ENCODE measurements at regions not wholly inside any gene's neighbourhood (a gene's known extent, or its start where the extent isn't known, plus 50 kb on each side); places are given as distances from the start of the nearest gene placed in this dataset.
"Not testable (repeated sequence)": the region's sequence is repeated elsewhere in the genome, so short reads cannot be mapped to it uniquely, and the experiment has no call there.

DNA sequence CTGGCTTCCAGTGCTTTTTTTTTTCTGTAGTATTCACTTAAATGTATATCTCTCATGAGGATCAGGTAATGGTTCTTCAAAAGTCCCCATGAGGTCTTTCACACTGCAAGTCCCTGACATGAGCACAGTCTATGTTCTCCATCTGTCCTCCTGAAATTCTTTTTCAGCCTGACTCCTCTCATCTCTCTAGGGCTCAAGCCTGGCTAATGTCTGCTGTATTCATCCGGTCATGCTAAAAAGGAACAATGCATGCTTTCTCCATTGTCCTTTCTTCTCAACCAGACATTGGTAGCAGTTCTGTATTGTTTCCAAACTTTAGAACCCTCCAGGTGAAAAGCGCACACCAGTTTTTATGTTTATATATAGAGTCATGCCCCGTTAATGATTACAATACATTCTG is 368.3 kb upstream of the OLFM3 start:
- peak in 1 of 56 donors; percentile 3 for DNase-seq

DNA sequence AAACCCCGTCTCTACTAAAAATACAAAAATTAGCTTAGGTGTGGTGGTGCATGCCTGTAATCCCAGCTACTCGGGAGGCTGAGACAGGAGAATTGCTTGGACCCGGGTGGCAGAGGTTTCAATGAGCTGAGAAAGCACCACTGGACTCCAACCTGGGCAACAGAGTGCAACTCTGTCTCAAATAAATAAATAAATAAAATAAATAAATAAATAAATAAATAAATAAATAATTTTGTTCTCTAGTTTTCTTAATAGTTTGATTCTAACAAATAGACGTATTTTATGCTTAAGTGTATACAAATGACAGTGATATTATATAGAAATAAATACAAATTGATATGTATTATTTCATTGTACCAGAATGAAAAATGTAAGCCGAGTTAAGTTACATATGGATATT is 339.9 kb upstream of the OLFM3 start:
- no peak for DNase-seq

DNA sequence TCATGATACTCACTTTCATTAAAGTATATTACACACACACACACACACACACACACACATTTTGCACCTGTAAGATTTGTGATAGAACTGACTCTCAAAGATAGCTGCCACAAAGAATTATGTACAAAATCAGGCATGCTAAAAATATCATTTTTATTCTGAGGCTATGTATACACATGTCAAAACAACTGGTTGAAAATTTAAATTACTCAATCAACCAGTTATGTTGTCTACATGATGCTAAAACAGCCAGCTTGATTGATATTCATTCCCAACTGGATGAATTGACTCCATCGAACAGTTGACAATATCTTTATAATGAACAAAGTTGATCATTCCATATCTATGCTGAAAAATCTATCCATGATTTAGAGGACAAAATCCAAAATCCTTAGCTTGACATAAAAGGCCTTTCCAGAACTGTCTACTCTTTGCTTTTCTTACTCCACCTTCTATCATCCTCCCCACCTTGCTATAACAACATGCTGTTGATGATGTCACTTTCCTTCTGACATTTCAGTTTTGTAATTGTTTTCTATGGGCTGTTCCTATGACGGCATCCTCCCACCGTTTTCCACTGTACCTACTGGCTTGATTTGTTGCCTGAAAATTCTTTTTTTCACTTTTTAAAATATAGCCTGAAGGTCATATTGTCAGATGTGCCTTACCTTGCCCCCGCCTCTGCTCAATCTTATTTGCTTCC is 321.5 kb upstream of the OLFM3 start:
- DNase-seq, result no peak

DNA sequence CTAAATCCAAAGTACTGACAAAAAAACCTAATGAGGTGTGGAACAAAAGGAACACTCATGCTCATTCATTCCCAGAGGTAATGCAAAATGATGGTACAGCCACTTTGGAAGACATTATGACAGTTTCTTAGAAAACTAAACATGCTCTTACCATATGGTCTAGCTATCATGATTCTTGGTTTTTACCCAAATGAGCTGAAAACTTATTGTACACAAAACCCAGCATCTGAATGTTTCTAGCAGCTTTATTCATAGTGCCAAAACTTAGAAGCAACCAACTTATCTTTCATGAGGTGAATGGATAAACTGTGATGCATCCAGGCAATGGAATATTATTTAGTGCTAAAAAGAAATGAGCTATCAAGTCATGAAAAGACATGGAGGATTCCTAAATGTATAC is 318.4 kb upstream of the OLFM3 start:
- DNase-seq, result no peak

DNA sequence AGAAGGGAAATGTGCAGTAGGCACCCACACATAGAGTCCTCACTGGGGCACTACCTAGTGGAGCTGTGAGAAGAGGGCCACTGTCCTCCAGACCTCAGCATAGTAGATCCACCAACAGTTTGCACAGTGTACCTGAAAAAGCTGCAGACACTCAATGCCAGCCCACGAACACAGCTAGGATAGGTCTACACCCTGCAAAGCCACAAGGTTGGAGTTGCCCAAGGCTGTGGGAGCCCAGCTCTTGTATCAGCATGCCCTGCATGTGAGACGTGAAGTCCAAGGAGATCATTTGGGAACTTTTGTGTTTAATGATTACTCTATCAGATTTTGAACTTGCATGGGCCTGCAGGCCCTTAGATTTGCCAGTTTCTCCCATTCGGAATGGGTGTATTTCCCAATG is 299.4 kb upstream of the OLFM3 start:
- no peak for DNase-seq

DNA sequence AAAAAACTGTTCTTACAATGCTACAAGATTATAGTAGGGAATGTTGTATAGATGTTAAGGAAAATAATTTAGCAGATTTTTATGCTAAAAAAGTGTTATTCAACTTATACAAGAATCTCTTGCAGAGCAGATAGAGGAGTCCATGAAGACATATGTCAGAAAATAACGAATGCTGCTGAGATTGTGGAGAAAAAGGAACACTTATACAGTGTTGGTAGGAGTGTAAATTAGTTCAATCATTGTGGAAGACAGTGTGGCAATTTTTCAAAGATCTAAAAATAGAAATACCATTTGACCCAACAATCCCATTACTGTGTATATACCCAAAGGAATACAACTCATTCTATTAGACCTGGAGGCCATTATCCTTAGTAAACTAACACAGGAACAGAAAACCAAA is 286.2 kb upstream of the OLFM3 start:
- DNase-seq, result no peak

DNA sequence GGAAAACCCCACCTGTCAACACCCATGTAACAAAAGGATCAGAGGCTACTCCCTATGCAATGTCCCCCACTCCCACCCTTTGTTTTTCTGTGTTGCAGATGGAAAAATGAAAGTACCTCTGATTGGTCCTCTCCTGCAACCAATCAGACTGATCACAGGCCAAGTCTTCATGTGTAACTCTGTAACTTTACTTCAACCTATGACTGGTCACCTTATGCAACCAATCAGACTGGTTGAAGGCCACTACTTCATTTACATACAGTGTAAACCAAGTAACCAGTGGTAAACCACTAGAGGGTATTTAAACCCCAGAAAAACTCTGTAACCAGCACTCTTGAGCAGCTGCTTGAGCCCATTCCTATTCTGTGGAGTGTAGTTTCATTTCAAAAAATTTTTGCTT is 266.3 kb upstream of the OLFM3 start:
- no peak for DNase-seq

DNA sequence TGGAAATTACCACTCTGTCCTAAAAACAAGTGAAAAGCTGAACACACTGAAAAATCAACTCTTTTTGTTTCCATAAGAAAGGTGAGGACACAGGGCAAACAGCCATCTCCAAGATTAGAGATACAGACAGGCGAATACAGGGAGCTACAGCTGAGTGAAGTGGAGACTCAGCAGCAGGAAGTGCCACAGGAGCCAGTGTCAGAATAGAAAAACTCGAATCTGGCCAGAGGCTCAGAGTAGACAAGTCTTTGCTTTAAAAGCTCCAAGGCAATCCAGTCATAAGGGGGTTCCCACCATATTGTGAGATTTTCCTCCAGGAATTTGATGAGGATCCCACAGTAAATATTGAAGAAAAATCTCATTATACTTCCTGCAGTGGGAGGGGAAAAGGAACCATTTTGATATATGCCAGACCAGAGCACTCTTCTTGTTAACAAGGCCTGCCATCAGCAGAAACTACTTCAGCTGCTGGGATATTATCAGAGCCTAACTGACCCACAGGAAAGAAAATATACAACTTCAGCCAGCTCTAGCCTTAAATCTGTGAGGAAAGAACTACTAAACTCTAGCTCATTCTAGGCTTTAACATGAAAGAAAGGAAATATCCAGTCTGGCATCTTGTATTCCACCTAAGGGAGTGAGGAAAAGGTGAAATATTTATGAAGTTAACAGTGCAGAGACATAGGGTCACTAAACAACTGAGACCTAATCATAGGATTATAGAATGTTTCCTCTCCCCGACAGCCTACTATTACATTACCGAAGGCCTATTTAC is 256.2 kb upstream of the OLFM3 start:
- no peak for DNase-seq

DNA sequence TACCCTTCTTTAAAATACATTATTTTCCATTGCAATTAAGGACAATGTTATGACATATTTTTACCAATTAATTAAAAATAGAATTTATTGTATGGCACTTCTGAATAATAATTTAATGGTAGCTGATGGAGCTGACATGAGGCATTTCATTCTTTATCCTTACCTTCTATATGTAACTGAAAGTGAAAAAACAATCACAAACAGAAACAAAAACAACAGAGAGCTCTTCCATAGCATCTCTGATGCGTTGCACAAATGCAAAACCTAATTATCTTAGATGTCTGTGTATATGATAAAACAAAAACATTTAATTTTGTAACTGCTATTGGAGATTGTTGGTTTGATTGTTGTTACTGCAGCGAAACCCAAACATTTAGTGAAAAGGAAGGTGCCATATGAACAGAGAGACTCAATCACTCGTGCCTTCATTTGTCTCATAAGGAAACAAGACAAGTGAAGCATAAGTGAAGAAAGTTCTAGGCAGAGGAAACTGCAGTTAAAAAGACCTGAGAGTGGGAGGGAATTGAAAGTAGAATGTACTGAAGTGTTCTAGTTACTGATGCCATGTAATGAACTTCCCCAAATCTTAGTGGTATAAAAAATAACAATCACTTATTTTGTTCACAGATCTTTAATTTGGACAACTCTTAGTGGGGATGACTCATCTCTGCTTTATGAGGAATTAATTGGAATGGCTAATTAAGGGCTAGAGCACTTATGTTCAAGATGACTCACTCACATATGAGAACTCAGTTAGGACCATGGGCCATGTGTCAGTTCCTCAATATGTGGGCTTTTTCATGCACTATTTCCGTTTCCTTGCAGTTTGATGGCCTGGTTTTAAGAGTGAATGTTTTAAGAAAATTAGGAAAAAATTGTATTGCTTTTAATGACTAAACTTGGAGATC is 245.0 kb upstream of the OLFM3 start:
- no peak for DNase-seq

DNA sequence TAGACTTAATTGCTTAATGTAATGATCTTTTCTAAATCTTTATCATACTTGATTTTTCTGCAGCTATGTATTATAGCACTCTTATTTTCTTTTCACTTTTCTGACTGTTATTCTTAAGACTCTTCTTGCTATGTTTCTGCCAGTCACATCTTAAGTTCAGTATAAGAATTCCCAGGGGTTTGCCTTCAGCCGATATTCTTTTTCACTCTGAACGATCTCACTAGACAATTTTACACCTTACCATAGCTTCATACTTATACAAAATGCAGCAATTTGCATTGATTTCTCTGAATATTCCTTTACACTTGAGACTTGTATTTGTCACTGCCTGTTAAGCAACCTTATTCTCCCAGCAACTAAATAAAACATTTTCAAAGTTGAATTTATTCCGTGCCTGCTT is 242.5 kb upstream of the OLFM3 start:
- DNase-seq, result no peak

DNA sequence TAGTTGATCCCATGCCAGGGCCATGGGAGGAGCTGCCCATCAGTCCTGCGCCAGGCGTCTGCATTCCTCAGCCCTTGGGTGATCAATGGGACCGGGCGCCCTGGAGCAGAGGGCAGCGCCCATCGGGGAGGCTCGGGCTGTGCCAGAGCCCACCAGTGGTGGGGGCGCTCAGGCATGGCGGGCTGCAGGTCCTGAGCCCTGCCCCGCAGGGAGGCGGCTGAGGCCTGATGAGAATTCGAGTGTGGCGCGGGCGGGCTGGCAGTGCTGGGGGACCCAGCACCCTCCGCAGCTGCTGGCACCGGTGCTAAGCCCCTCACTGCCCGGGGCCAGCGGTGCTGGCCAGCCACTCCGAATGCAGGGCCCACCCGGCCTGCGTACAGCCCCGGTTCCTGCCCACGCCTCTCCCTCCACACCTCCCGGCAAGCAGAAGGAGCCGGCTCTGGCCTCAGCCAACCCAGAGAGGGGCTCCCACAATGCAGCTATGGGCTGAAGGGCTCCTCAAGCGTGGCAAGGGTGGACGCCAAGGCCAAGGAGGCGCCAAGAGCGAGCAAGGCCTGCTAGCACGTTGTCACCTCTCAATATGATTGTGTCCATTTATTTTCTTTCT is 238.1 kb upstream of the OLFM3 start:
- DNase-seq, result no peak

DNA sequence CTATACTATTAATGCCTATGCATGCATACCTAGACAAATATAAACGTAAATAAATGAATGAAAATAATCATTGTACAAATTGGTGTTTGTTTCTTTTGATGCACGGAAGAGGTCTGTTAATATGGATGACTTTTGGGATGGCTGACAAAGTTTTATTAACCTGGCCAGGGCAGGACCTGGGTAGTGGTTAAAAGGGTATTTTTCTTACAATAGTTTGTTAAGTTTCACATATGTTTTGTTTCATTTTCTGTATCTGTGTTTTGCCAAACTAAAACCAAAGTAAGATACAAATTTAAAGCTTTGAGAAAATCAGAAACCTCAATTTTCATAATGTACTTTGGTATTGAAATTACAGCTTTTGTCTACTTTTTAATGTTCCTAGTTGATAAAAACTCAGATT is 222.7 kb upstream of the OLFM3 start:
- DNase-seq, result no peak

DNA sequence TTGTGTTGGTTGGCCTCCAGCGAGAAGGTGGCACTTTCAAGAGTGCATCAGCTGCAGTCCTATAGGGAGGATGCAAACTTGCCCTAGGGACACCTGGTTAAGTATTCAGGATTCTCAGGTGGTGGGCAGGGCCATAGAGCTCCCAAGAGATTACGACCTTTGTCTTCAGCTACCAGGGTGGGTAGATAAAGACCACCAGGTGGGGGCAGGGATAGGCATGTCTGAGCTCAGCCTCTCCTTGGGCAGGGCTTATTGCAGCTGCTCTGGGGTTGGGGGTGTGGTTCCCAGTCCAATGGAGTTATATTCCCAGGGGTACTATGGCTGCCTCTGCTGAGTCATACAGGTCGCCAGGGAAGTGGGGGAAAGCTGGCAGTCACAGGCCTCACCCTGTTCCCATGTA is 214.2 kb upstream of the OLFM3 start:
- DNase-seq, result not testable (repeated sequence)

DNA sequence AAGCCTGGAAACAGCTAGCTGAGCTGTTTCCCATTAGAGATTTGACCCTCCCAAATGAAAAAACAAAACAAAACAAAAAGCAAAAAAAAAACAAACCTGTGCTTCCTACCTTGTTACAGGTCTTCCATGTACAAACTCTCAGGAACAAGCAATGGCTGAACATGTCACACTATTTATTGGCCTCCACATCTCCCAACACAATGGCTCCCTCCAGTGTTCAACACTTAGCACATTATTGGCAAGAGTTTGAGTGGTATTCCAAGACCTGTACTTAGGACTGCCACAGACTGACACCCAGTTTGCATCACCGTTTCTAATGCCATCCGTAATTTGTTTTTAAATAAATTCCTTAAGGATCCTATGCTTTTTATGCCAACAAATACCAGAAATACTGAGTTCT is 195.0 kb upstream of the OLFM3 start:
- peak in 1 of 56 donors; percentile 1 for DNase-seq

DNA sequence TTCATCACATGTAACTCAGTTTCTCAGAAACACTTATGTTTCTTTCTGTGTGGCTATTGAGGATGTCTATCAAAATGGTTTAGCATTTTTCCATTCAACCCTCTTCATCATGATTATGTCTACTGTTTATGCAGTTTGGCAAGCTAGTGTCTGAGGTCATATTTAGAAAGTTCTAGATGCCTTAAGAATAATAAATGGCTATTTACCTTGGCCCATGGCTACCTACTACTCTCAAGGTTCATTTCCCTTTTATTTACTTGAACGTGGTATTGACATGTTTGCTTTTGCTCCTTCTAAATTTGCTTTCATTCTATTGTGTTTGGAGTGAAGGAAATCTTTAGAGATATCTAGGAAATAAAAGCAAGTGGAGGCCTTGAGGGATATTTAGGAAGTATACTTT is 193.7 kb upstream of the OLFM3 start:
- no peak for DNase-seq

DNA sequence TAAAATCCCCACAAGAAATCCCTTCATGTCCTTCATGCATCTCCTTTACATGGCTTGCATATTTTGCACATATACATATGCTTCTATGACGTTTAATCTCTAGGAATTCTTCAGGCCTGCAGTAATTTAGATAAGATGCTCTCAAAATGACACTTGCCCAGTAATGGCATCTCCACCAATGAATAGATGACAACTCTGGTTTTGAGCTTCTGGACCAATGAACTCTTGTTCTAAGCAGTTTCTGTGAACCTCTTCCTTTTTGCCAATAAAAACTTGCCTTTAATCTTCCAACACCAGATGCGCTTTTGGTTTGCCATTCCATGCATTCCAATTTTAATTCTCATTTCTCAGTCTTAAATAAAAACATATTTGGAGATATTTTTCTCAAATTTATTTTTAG is 189.8 kb upstream of the OLFM3 start:
- no peak for DNase-seq

DNA sequence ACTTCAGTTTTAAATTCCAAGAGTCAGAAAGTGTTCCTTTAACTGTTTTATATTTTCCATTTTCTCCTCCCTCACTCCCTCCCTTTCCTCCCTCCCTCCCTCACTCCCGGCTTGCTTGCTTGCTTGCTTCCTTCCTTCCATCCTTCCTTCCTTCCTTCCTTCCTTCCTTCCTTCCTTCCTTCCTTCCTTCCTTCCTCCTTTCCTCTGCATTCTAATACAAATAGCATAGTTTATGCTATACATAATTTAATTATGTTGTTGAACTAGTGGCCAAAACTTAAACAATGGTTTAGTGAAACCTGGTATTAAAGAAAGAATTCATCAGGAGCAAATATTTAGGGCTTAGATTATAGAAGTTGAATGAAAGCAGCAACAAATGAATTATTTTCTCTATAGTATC is 188.5 kb upstream of the OLFM3 start:
- DNase-seq, result no peak

DNA sequence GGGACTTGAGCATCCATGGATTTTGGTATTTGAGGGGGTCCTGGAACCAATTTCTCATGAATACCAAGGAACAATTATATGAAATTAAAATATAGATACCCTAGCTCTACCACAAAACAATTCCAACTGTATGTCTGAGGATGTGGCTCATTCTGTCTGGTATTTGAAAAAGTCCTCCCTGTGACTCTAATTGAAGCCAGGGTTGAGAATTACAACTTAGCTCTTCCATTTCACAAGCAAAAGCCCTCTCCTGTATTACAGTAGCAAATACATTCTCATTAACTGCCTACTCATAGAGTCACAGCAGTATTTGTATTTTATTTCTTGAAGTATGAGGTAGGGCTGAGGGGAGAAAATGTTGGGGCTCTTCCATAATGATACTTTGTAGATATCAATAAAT is 187.8 kb upstream of the OLFM3 start:
- DNase-seq, result no peak

DNA sequence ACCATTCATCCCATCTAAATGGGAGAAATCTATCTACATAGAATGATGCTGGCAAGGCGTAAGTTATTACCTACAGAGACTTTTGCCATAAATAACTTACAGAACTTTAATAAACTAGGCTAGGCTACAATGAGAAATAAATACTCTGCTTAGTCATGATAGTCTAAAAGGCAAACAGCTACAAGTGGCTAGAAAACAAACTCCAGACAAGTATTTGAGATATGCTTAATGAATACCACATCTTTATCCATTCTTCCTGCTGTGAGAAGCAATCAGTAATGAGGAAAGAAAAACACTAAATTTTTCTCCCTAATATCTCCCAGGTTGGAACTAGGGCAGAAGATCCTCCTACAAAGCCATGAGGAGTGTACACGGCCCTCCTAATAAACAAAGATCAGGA is 187.0 kb upstream of the OLFM3 start:
- no peak for DNase-seq

DNA sequence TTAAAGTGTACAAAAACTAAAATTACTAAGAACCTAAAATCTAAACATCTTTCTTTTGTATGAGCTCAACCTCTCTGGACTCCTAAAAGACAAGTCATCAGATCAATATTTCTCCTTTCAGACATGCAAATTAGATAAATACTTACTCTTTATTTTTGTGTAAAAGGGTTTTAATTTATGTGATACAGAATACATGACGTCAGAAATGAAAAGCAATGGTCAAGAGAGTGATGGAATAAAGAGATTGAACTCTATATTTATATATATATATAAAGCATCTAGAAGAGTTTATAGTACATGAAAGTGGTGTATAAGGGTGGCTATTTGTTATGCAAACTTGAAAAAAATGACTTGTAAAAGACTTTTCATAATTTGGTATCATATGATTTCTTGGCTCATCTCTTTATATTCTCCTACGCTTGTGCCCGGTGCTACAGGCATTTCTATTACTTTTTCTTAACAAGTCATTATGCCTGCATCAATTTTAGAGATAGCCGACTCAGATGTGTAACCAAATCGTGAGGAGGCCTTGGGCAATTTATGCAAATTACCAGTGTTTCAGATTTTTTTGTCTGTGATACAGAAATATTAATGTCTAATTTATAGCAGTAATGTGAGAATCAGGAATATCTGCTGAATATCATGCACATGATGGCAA is 186.0 kb upstream of the OLFM3 start:
- DNase-seq, result no peak

DNA sequence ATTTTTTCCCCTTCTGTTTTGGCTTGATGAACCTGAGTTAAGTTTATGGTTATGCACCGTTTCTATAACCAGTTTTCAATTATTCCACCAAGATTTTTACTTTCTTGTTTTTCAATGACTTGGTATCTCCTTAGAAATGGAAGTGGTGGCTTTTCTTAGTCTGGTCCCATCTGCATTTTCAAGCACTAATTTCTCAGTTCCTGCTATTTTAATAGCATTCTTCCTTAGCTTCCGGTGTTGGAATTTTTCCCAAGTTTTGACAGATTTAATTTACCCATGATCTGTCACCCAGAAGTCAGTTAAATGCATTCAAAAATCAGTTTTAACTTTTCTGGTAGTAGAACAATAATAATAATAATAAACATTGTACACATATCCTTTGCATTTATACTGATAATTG is 184.6 kb upstream of the OLFM3 start:
- DNase-seq, result no peak

All from amygdala (tissue), 56 donors.